GM23338 (cell line): ENCODE measurements at regions not wholly inside any gene's neighbourhood (a gene's known extent, or its start where the extent isn't known, plus 50 kb on each side); places are given as distances from the start of the nearest gene placed in this dataset.

ENCODE experiments used
- ATAC-seq: fragments of 200-7000 bp; cut with Tn5 transposase; 3 replicates; pipeline ENCODE4 v1.9.1; 2020
- DNase-seq: peaks from one replicate; pipeline ENCODE4 v3.0.0-alpha.2; 2015; ENCODE audit warnings: low spot score
- H2AFZ ChIP-seq: fragments of 200-600 bp; sonication (generic); 2 replicates; pipeline ENCODE4 v1.8.0; 2016; ENCODE audit warnings: antibody characterized with exemption, mild to moderate bottlenecking, moderate library complexity
- H3F3A ChIP-seq: fragments of 200-600 bp; sonication (generic); replicated peaks from 2 replicates; pipeline ENCODE4 v1.8.0; 2017; ENCODE audit warnings: antibody characterized with exemption, mixed run types, low read depth
- H3K27ac ChIP-seq: fragments of 200-600 bp; sonication (generic); 2 replicates; pipeline ENCODE4 v1.6.1; 2016; ENCODE audit warnings: low read depth
- H3K27me3 ChIP-seq: fragments of 200-600 bp; sonication (generic); 2 replicates; pipeline ENCODE4 v1.8.0; 2016; ENCODE audit warnings: mild to moderate bottlenecking, mixed run types, moderate library complexity; ENCODE audit not compliant: insufficient read depth
- H3K36me3 ChIP-seq: fragments of 200-600 bp; sonication (generic); 2 replicates; pipeline ENCODE4 v1.8.0; 2016; ENCODE audit warnings: mild to moderate bottlenecking; ENCODE audit not compliant: insufficient read depth
- H3K4me1 ChIP-seq: fragments of 200-600 bp; sonication (generic); 2 replicates; pipeline ENCODE4 v1.8.0; 2016; ENCODE audit warnings: mild to moderate bottlenecking, moderate library complexity; ENCODE audit not compliant: insufficient read depth
- H3K4me2 ChIP-seq: fragments of 200-600 bp; sonication (generic); 2 replicates; pipeline ENCODE4 v1.7.1; 2017; ENCODE audit warnings: mixed run types
- H3K4me3 ChIP-seq: fragments of 200-600 bp; sonication (generic); 2 replicates; pipeline ENCODE4 v1.6.1; 2016; ENCODE audit warnings: mixed run types
- H3K79me2 ChIP-seq: fragments of 200-600 bp; sonication (generic); replicated peaks from 2 replicates; pipeline ENCODE4 v1.8.0; 2017; ENCODE audit warnings: mild to moderate bottlenecking; ENCODE audit not compliant: insufficient read depth
- H3K9me2 ChIP-seq: fragments of 200-600 bp; sonication (generic); 2 replicates; pipeline ENCODE4 v1.8.0; 2017; ENCODE audit not compliant: insufficient read depth
- H4K20me1 ChIP-seq: fragments of 200-600 bp; sonication (generic); replicated peaks from 2 replicates; pipeline ENCODE4 v1.8.0; 2017; ENCODE audit warnings: mild to moderate bottlenecking; ENCODE audit not compliant: insufficient read depth
- H3K27ac Mint-ChIP-seq: 2 replicates; pipeline ENCODE4 v1.8.0; 2020; ENCODE audit warnings: inconsistent platforms, mild to moderate bottlenecking, moderate library complexity, mixed read lengths
- H3K27me3 Mint-ChIP-seq: 3 replicates; pipeline ENCODE4 v1.8.0; 2022; ENCODE audit warnings: low read depth, mild to moderate bottlenecking, moderate library complexity, mixed read lengths, inconsistent platforms; ENCODE audit not compliant: insufficient read depth, poor library complexity
- H3K36me3 Mint-ChIP-seq: 3 replicates; pipeline ENCODE4 v1.8.0; 2021; ENCODE audit warnings: low read depth, mild to moderate bottlenecking, inconsistent platforms, moderate library complexity, mixed read lengths
- H3K4me1 Mint-ChIP-seq: 3 replicates; pipeline ENCODE4 v1.8.0; 2020; ENCODE audit warnings: mild to moderate bottlenecking, inconsistent platforms, mixed read lengths
- H3K4me3 Mint-ChIP-seq: 3 replicates; pipeline ENCODE4 v1.8.0; 2021; ENCODE audit warnings: moderate library complexity, mild to moderate bottlenecking, inconsistent platforms, mixed read lengths
- H3K9me3 Mint-ChIP-seq: 3 replicates; pipeline ENCODE4 v1.8.0; 2020; ENCODE audit warnings: moderate library complexity, mild to moderate bottlenecking, inconsistent platforms, mixed read lengths
- CREB1 ChIP-seq: fragments of 250-450 bp; sonication (Bioruptor Pico); IDR thresholded peaks from 2 replicates; pipeline ENCODE4 v1.5.0; 2020; ENCODE audit warnings: low read depth, mild to moderate bottlenecking, moderate library complexity
- CTCF ChIP-seq, 2 experiments: fragments of 200-600 bp in 1 of 2; sonication (generic) in 1 of 2; conservative IDR thresholded peaks; 2 replicates each; pipeline versions ENCODE4 v1.5.1 to v1.6.1; 2016 to 2017; ENCODE audit warnings: antibody characterized with exemption in 2 of 2, low read depth in 2 of 2, mild to moderate bottlenecking in 2 of 2, moderate library complexity in 1 of 2
- ETS1 ChIP-seq: IDR thresholded peaks from 2 replicates; pipeline ENCODE4 v1.6.1; 2016; ENCODE audit warnings: antibody characterized with exemption
- EZH2 ChIP-seq: fragments of 200-600 bp; sonication (generic); IDR thresholded peaks from one replicate; pipeline ENCODE4 v1.8.0; 2017; ENCODE audit warnings: antibody characterized with exemption, mild to moderate bottlenecking, low read depth; ENCODE audit not compliant: unreplicated experiment
- EZH2phosphoT487 ChIP-seq: fragments of 200-600 bp; sonication (generic); IDR thresholded peaks from one replicate; pipeline ENCODE4 v1.8.1; 2018; ENCODE audit warnings: antibody characterized with exemption; ENCODE audit not compliant: unreplicated experiment
- JUNB ChIP-seq: IDR thresholded peaks from one replicate; pipeline ENCODE4 v1.6.1; 2016; ENCODE audit warnings: antibody characterized with exemption; ENCODE audit not compliant: unreplicated experiment
- POLR2AphosphoS5 ChIP-seq: IDR thresholded peaks from 2 replicates; pipeline ENCODE4 v1.6.1; 2016; ENCODE audit warnings: antibody characterized with exemption, low read depth
- ZNF114 ChIP-seq: fragments of 250-450 bp; sonication (Bioruptor Pico); IDR thresholded peaks from 2 replicates; pipeline ENCODE4 v1.5.0; 2020; ENCODE audit warnings: mild to moderate bottlenecking, moderate library complexity
- ZNF331 ChIP-seq: fragments of 250-450 bp; sonication (Bioruptor Pico); IDR thresholded peaks from 2 replicates; pipeline ENCODE4 v1.5.0; 2020; ENCODE audit warnings: low read depth, mild to moderate bottlenecking, moderate library complexity
- ZNF462 ChIP-seq: fragments of 250-450 bp; sonication (Bioruptor Pico); IDR thresholded peaks from 2 replicates; pipeline ENCODE4 v1.5.0; 2020; ENCODE audit warnings: mild to moderate bottlenecking, moderate library complexity

- Histone ChIP-seq H3F3A (no peaks in the 10 kb centered on the region), H3K27ac (no peak overlapping the region), H3K9me2 (no peaks in the 10 kb centered on the region), H4K20me1 (no peaks in the 10 kb centered on the region), H3K4me3 (no peak overlapping the region), H3K4me1 (no peaks in the 10 kb centered on the region), H3K79me2 (no peaks in the 10 kb centered on the region), H3K36me3 (peaks cover 5% of the 10 kb centered on the region; the same call in 1 of the 2 replicates), H2AFZ (no peak overlapping the region), H3K4me2 (no peak overlapping the region), H3K27me3 (no peaks in the 10 kb centered on the region)
- Mint-ChIP-seq H3K27ac (no peak overlapping the region), H3K4me3 (no peak overlapping the region), H3K9me3 (peaks cover 21% of the 10 kb centered on the region), H3K36me3 (peaks cover 4% of the 10 kb centered on the region; the same call in 2 of the 3 replicates), H3K4me1 (no peaks in the 10 kb centered on the region), H3K27me3 (no peaks in the 10 kb centered on the region)
- no peak for ATAC-seq
- no peak for TF ChIP-seq ETS1
- TF ChIP-seq POLR2AphosphoS5: no peak
- TF ChIP-seq EZH2: no peak
- TF ChIP-seq CREB1 (CRISPR knock-in tag): no peak
- no peak for TF ChIP-seq JUNB
- DNase-seq: no peak
Measured at GRCh38 chr2:175811971-175812370, 190.1 kb downstream of the LNPK start.

GRCh38 chr2:175808858-175809257, 193.2 kb downstream of the LNPK start:
- no peak for DNase-seq
- Mint-ChIP-seq H3K36me3 (no peaks in the 10 kb centered on the region), H3K9me3 (no peaks in the 10 kb centered on the region), H3K4me1 (peaks cover 4% of the 10 kb centered on the region; the same call in 2 of the 3 replicates), H3K27me3 (no peaks in the 10 kb centered on the region), H3K27ac (no peak overlapping the region), H3K4me3 (no peak overlapping the region)
- Histone ChIP-seq H3K4me2 (no peak overlapping the region), H3K4me1 (no peaks in the 10 kb centered on the region), H3K36me3 (no peaks in the 10 kb centered on the region), H3K27ac (no peak overlapping the region), H3K79me2 (no peaks in the 10 kb centered on the region), H4K20me1 (no peaks in the 10 kb centered on the region), H3F3A (no peaks in the 10 kb centered on the region), H2AFZ (no peak overlapping the region), H3K27me3 (no peaks in the 10 kb centered on the region), H3K4me3 (no peak overlapping the region), H3K9me2 (no peaks in the 10 kb centered on the region)
- ATAC-seq: no peak
- TF ChIP-seq ZNF331: no peak
- no peak for TF ChIP-seq CTCF (conservative IDR thresholded peaks at IDR 0.05; ENCODE audit: low read depth in 2 of 2)
- TF ChIP-seq POLR2AphosphoS5: no peak
- no peak for TF ChIP-seq JUNB
- no peak for TF ChIP-seq ZNF114 (CRISPR knock-in tag)
- TF ChIP-seq CREB1 (CRISPR knock-in tag): no peak
- no peak for TF ChIP-seq EZH2
- TF ChIP-seq ZNF462 (CRISPR knock-in tag): no peak
- TF ChIP-seq ETS1: no peak
- TF ChIP-seq EZH2phosphoT487: no peak
